HEK293 (cell line): ENCODE measurements at regions not wholly inside any gene's neighbourhood (a gene's known extent, or its start where the extent isn't known, plus 50 kb on each side); places are given as distances from the start of the nearest gene placed in this dataset.
"Not testable (repeated sequence)": the region's sequence is repeated elsewhere in the genome, so short reads cannot be mapped to it uniquely, and the experiment has no call there.

ENCODE experiments used
- CTCF ChIA-PET: fragments of 350-600 bp; formaldehyde crosslinking; extraction: SDS; loops from one replicate; lab custom pipeline; 2021; ENCODE audit warnings: antibody characterized with exemption; lab: Yijun Ruan, JAX
- POLR2A ChIA-PET: fragments of 300-600 bp; formaldehyde crosslinking; extraction: SDS; loops from one replicate; lab custom pipeline; 2020; ENCODE audit warnings: antibody characterized with exemption, inconsistent platforms; lab: Yijun Ruan, JAX
- H3K27ac ChIP-seq: fragments of 200-500 bp; sonication (Bioruptor generic); 2 replicates; pipeline ENCODE4 v1.5.1; 2014; ENCODE audit warnings: low read depth, low read length, control low read depth, inconsistent platforms; ENCODE audit errors: extremely low read depth
- H3K36me3 ChIP-seq, 2 experiments: fragments of 200-500 bp in 1 of 2; sonication (Bioruptor generic) in 1 of 2; 1 replicate in 1 of 2; 2 replicates in 1 of 2; pipeline ENCODE4 v1.5.1; 2014 to 2017; ENCODE audit warnings: inconsistent platforms in 2 of 2, low read length in 2 of 2; ENCODE audit not compliant: control insufficient read depth in 2 of 2, insufficient read depth in 1 of 2
- H3K4me1 ChIP-seq: fragments of 200-500 bp; sonication (Bioruptor generic); 2 replicates; pipeline ENCODE4 v1.5.1; 2014; ENCODE audit warnings: mild to moderate bottlenecking, low read length, inconsistent platforms; ENCODE audit not compliant: control insufficient read depth, insufficient read depth
- H3K4me3 ChIP-seq: 2 replicates; pipeline ENCODE4 v1.5.1; 2011; ENCODE audit warnings: low read depth, mild to moderate bottlenecking, control low read depth, low read length, moderate library complexity
- H3K9me3 ChIP-seq: fragments of 200-500 bp; sonication (Bioruptor generic); 2 replicates; pipeline ENCODE4 v1.5.1; 2014; ENCODE audit warnings: low read depth, low read length, inconsistent platforms; ENCODE audit not compliant: control insufficient read depth, insufficient read depth
- GLI4 ChIP-seq: fragments of 450-650 bp; formaldehyde crosslinking; IDR thresholded peaks from 2 replicates; pipeline ENCODE4 v1.5.1; 2016; ENCODE audit warnings: missing biosample characterization, missing genetic modification characterization
- HOXD13 ChIP-seq: sonication (generic); formaldehyde crosslinking; IDR thresholded peaks from 2 replicates; pipeline ENCODE4 v1.8.0; 2022; ENCODE audit warnings: missing genetic modification reagents, borderline replicate concordance
- KLF1 ChIP-seq: fragments of 450-650 bp; formaldehyde crosslinking; IDR thresholded peaks from 2 replicates; pipeline ENCODE4 v1.5.1; 2016; ENCODE audit warnings: missing biosample characterization, missing genetic modification characterization
- OSR2 ChIP-seq: fragments of 450-650 bp; formaldehyde crosslinking; IDR thresholded peaks from 2 replicates; pipeline ENCODE4 v1.5.1; 2016; ENCODE audit warnings: missing biosample characterization, missing genetic modification characterization
- REPIN1 ChIP-seq: fragments of 450-650 bp; formaldehyde crosslinking; IDR thresholded peaks from 2 replicates; pipeline ENCODE4 v1.5.1; 2017; ENCODE audit warnings: missing biosample characterization, missing genetic modification characterization, low read depth
- SP3 ChIP-seq: fragments of 450-650 bp; formaldehyde crosslinking; IDR thresholded peaks from 2 replicates; pipeline ENCODE4 v1.5.1; 2016; ENCODE audit warnings: missing biosample characterization, missing genetic modification characterization
- ZBTB1 ChIP-seq: fragments of 450-650 bp; formaldehyde crosslinking; IDR thresholded peaks from 2 replicates; pipeline ENCODE4 v1.5.1; 2016; ENCODE audit warnings: missing biosample characterization, missing genetic modification characterization
- ZFHX2 ChIP-seq: fragments of 450-650 bp; formaldehyde crosslinking; conservative IDR thresholded peaks from 2 replicates; pipeline ENCODE4 v1.5.1; 2016; ENCODE audit warnings: missing biosample characterization, missing genetic modification characterization
- ZFP69B ChIP-seq: fragments of 450-650 bp; formaldehyde crosslinking; IDR thresholded peaks from 2 replicates; pipeline ENCODE4 v1.5.1; 2016; ENCODE audit warnings: missing biosample characterization, missing genetic modification characterization
- ZNF114 ChIP-seq: fragments of 450-650 bp; formaldehyde crosslinking; IDR thresholded peaks from 2 replicates; pipeline ENCODE4 v1.5.0; 2017; ENCODE audit warnings: missing biosample characterization, missing genetic modification characterization
- ZNF157 ChIP-seq: fragments of 450-650 bp; formaldehyde crosslinking; IDR thresholded peaks from 2 replicates; pipeline ENCODE4 v1.5.1; 2016; ENCODE audit warnings: missing biosample characterization, missing genetic modification characterization
- ZNF169 ChIP-seq: fragments of 450-650 bp; formaldehyde crosslinking; IDR thresholded peaks from 2 replicates; pipeline ENCODE4 v1.5.1; 2016; ENCODE audit warnings: missing biosample characterization, missing genetic modification characterization
- ZNF211 ChIP-seq: fragments of 450-650 bp; formaldehyde crosslinking; IDR thresholded peaks from 2 replicates; pipeline ENCODE4 v1.5.1; 2016; ENCODE audit warnings: low read depth, missing biosample characterization, missing genetic modification characterization
- ZNF23 ChIP-seq: fragments of 450-650 bp; formaldehyde crosslinking; IDR thresholded peaks from 2 replicates; pipeline ENCODE4 v1.5.1; 2016; ENCODE audit warnings: missing biosample characterization, missing genetic modification characterization, borderline replicate concordance
- ZNF302 ChIP-seq: fragments of 450-650 bp; formaldehyde crosslinking; IDR thresholded peaks from 2 replicates; pipeline ENCODE4 v1.5.1; 2016; ENCODE audit warnings: missing biosample characterization, missing genetic modification characterization, low read depth
- ZNF324 ChIP-seq: fragments of 450-650 bp; formaldehyde crosslinking; IDR thresholded peaks from 2 replicates; pipeline ENCODE4 v1.5.1; 2016; ENCODE audit warnings: missing biosample characterization, missing genetic modification characterization
- ZNF335 ChIP-seq: fragments of 450-650 bp; formaldehyde crosslinking; conservative IDR thresholded peaks from 2 replicates; pipeline ENCODE4 v1.5.1; 2016; ENCODE audit warnings: missing biosample characterization, missing genetic modification characterization
- ZNF473 ChIP-seq: fragments of 450-650 bp; formaldehyde crosslinking; IDR thresholded peaks from 2 replicates; pipeline ENCODE4 v1.5.1; 2017; ENCODE audit warnings: missing biosample characterization, missing genetic modification characterization
- ZNF530 ChIP-seq: fragments of 450-650 bp; formaldehyde crosslinking; IDR thresholded peaks from 2 replicates; pipeline ENCODE4 v1.5.1; 2016; ENCODE audit warnings: low read depth, missing biosample characterization, missing genetic modification characterization
- ZNF558 ChIP-seq: fragments of 450-650 bp; formaldehyde crosslinking; IDR thresholded peaks from 2 replicates; pipeline ENCODE4 v1.5.1; 2016; ENCODE audit warnings: missing biosample characterization, missing genetic modification characterization
- ZNF610 ChIP-seq: fragments of 450-650 bp; formaldehyde crosslinking; IDR thresholded peaks from 2 replicates; pipeline ENCODE4 v1.5.1; 2016; ENCODE audit warnings: missing biosample characterization, missing genetic modification characterization, borderline replicate concordance
- ZNF664 ChIP-seq: fragments of 450-650 bp; formaldehyde crosslinking; IDR thresholded peaks from 2 replicates; pipeline ENCODE4 v1.5.1; 2016; ENCODE audit warnings: missing biosample characterization, missing genetic modification characterization
- ZNF777 ChIP-seq: fragments of 450-650 bp; formaldehyde crosslinking; IDR thresholded peaks from 2 replicates; pipeline ENCODE4 v1.5.1; 2017; ENCODE audit warnings: missing biosample characterization, missing genetic modification characterization, borderline replicate concordance
- ZNF830 ChIP-seq: fragments of 450-650 bp; IDR thresholded peaks from 2 replicates; pipeline ENCODE4 v1.5.0; 2018; ENCODE audit warnings: missing biosample characterization, missing genetic modification characterization, low read depth, mild to moderate bottlenecking, moderate library complexity
- TF ChIP-seq, protein P1 (sequence below): fragments of 450-650 bp; formaldehyde crosslinking; IDR thresholded peaks from 2 replicates; pipeline ENCODE4 v1.5.1; 2016; ENCODE audit warnings: missing biosample characterization, missing genetic modification characterization
- TF ChIP-seq, protein P2 (sequence below): fragments of 450-650 bp; formaldehyde crosslinking; IDR thresholded peaks from 2 replicates; pipeline ENCODE4 v1.5.1; 2016; ENCODE audit warnings: missing biosample characterization, missing genetic modification characterization
- TF ChIP-seq, protein P3 (sequence below): fragments of 450-650 bp; IDR thresholded peaks from 2 replicates; pipeline ENCODE4 v1.5.1; 2018; ENCODE audit warnings: missing biosample characterization, missing genetic modification characterization
- TF ChIP-seq, protein P4 (sequence below): fragments of 450-650 bp; formaldehyde crosslinking; IDR thresholded peaks from 2 replicates; pipeline ENCODE4 v1.5.1; 2017; ENCODE audit warnings: missing biosample characterization, mild to moderate bottlenecking, missing genetic modification characterization, moderate library complexity

DNA sequence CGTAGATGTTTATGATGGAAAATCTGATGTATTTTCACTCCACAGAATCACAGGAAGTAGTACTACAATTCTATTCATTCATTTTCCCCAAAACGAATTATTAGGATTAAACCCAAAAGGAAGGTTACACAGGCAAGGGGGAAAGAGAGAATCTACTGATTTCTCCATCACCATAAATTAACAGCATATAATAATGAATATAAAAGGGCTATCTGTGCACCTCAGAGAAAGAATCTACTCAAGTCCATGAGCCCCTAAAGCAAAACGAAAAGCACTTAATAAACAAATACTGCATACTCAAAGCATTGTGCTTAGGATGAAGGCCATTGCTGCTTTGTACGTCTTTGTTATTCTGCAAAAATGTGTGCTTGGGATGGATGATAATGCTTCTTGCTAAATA lies 740.5 kb upstream of the SEMA6A start:
- Histone ChIP-seq H3K36me3 (no peaks in the 10 kb centered on the region), H3K9me3 (no peaks in the 10 kb centered on the region), H3K4me3 (no peak overlapping the region), H3K4me1 (no peaks in the 10 kb centered on the region), H3K27ac (no peak overlapping the region)
- CTCF ChIA-PET: no interaction called here
- POLR2A ChIA-PET: no interaction called here
- TF ChIP-seq ZNF664 (tag by site-specific recombination): no peak
- no peak for TF ChIP-seq ZNF335 (tag by site-specific recombination)
- TF ChIP-seq, protein P1, sequence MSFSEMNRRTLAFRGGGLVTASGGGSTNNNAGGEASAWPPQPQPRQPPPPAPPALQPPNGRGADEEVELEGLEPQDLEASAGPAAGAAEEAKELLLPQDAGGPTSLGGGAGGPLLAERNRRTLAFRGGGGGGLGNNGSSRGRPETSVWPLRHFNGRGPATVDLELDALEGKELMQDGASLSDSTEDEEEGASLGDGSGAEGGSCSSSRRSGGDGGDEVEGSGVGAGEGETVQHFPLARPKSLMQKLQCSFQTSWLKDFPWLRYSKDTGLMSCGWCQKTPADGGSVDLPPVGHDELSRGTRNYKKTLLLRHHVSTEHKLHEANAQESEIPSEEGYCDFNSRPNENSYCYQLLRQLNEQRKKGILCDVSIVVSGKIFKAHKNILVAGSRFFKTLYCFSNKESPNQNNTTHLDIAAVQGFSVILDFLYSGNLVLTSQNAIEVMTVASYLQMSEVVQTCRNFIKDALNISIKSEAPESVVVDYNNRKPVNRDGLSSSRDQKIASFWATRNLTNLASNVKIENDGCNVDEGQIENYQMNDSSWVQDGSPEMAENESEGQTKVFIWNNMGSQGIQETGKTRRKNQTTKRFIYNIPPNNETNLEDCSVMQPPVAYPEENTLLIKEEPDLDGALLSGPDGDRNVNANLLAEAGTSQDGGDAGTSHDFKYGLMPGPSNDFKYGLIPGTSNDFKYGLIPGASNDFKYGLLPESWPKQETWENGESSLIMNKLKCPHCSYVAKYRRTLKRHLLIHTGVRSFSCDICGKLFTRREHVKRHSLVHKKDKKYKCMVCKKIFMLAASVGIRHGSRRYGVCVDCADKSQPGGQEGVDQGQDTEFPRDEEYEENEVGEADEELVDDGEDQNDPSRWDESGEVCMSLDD (tag by site-specific recombination): no peak
- no peak for TF ChIP-seq ZFP69B (tag by site-specific recombination)
- TF ChIP-seq ZNF473 (tag by site-specific recombination): no peak
- TF ChIP-seq ZBTB1 (tag by site-specific recombination): no peak
- TF ChIP-seq ZNF114 (tag by site-specific recombination): no peak
- TF ChIP-seq ZNF157 (tag by site-specific recombination): no peak
- no peak for TF ChIP-seq ZNF530 (tag by site-specific recombination)
- no peak for TF ChIP-seq ZFHX2 (tag by site-specific recombination)
- TF ChIP-seq REPIN1 (tag by site-specific recombination): no peak
- no peak for TF ChIP-seq ZNF302 (tag by site-specific recombination)
- TF ChIP-seq GLI4 (tag by site-specific recombination): no peak
- no peak for TF ChIP-seq ZNF23
- no peak for TF ChIP-seq ZNF169

DNA sequence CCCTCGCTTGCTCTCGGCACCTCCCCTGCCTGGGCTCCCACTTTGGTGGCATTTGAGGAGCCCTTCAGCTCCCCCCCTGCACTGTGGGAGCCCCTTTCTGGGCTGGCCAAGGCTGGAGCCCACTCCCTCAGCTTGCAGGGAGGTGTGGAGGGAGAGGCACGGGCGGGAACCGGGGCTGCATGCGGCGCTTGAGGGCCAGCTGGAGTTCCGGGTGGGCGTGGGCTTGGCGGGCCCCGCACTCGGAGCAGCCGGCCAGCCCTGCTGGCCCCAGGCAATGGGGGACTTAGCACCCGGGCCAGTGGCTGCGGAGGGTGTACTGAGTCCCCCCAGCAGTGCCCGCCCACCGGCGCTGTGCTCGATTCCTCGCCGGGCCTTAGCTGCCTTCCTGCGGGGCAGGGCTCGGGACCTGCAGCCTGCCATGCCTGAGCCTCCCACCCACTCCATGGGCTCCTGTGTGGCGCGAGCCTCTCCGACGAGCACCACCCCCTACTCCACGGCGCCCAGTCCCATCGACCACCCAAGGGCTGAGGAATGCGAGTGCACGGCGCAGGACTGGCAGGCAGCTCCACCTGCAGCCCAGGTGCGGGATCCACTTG lies 730.0 kb upstream of the SEMA6A start:
- POLR2A ChIA-PET, H3K27ac ChIP-seq, H3K36me3 ChIP-seq, H3K4me1 ChIP-seq, H3K4me3 ChIP-seq, H3K9me3 ChIP-seq, CTCF ChIA-PET: not testable (repeated sequence)

DNA sequence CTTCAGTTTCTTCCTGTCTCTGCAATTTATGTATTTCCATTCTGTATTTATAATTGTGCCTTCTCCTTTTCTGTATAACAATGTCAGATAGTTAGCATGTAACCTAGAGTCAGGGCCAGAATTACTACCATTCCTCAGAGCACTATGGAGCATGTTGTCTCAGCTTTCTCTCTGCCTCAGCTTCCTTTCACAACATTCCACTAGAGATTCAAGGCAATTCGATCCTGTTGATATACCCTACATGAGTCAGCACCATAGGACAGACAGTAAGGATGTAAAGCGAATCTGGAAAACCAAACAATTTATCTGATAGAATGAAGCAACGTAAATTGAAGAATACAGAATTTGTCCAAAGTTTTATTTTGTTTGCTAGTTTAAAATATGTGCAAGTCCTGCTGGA lies 728.3 kb upstream of the SEMA6A start:
- no peak overlapping the region for H3K27ac ChIP-seq
- no peaks in the 10 kb centered on the region for H3K4me1 ChIP-seq
- no peak overlapping the region for H3K4me3 ChIP-seq
- ChIA-PET CTCF (no interaction called here), POLR2A (no interaction called here)
- H3K9me3 ChIP-seq: no peaks in the 10 kb centered on the region
- no peaks in the 10 kb centered on the region for H3K36me3 ChIP-seq
- TF ChIP-seq ZNF610 (no peak), ZFP69B (tag by site-specific recombination) (no peak), HOXD13 (CRISPR knock-in tag) (no peak), ZNF830 (no peak), OSR2 (tag by site-specific recombination) (no peak), KLF1 (no peak), ZNF211 (tag by site-specific recombination) (no peak), ZNF558 (tag by site-specific recombination) (no peak), ZNF777 (tag by site-specific recombination) (no peak), SP3 (tag by site-specific recombination) (no peak), ZNF324 (tag by site-specific recombination) (no peak)
- TF ChIP-seq, protein P2, sequence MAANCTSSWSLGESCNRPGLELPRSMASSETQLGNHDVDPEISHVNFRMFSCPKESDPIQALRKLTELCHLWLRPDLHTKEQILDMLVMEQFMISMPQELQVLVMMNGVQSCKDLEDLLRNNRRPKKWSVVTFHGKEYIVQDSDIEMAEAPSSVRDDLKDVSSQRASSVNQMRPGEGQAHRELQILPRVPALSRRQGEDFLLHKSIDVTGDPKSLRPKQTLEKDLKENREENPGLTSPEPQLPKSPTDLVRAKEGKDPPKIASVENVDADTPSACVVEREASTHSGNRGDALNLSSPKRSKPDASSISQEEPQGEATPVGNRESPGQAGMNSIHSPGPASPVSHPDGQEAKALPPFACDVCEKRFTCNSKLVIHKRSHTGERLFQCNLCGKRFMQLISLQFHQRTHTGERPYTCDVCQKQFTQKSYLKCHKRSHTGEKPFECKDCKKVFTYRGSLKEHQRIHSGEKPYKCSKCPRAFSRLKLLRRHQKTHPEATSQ (tag by site-specific recombination): no peak
- TF ChIP-seq, protein P3, sequence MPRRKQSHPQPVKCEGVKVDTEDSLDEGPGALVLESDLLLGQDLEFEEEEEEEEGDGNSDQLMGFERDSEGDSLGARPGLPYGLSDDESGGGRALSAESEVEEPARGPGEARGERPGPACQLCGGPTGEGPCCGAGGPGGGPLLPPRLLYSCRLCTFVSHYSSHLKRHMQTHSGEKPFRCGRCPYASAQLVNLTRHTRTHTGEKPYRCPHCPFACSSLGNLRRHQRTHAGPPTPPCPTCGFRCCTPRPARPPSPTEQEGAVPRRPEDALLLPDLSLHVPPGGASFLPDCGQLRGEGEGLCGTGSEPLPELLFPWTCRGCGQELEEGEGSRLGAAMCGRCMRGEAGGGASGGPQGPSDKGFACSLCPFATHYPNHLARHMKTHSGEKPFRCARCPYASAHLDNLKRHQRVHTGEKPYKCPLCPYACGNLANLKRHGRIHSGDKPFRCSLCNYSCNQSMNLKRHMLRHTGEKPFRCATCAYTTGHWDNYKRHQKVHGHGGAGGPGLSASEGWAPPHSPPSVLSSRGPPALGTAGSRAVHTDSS: no peak
- TF ChIP-seq, protein P4, sequence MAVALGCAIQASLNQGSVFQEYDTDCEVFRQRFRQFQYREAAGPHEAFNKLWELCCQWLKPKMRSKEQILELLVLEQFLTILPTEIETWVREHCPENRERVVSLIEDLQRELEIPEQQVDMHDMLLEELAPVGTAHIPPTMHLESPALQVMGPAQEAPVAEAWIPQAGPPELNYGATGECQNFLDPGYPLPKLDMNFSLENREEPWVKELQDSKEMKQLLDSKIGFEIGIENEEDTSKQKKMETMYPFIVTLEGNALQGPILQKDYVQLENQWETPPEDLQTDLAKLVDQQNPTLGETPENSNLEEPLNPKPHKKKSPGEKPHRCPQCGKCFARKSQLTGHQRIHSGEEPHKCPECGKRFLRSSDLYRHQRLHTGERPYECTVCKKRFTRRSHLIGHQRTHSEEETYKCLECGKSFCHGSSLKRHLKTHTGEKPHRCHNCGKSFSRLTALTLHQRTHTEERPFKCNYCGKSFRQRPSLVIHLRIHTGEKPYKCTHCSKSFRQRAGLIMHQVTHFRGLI (tag by site-specific recombination): no peak
